Right lobe of liver (tissue), 6 donors: ENCODE measurements at regions not wholly inside any gene's neighbourhood (a gene's known extent, or its start where the extent isn't known, plus 50 kb on each side); places are given as distances from the start of the nearest gene placed in this dataset.
A peak's percentile ranks its signal among the peaks of the same experiment; 100 is the strongest.

Experiments
- ATAC-seq, 4 donors: fragments of 200-7000 bp; cut with Tn5 transposase; one replicate each; pipeline ENCODE4 v1.9.1; 2020; ENCODE audit warnings: mild to moderate bottlenecking in 4 of 4, moderate library complexity in 4 of 4
- DNase-seq, 3 donors: peaks; one replicate each; pipeline ENCODE4 v3.0.0-alpha.2; 2020
- H3K27ac ChIP-seq, 3 donors: fragments of 200-600 bp; one replicate each; pipeline ENCODE4 v1.8.0; 2022
- H3K27me3 ChIP-seq, 2 donors: fragments of 200-600 bp; one replicate each; pipeline ENCODE4 v1.8.0; 2022
- H3K36me3 ChIP-seq, 4 donors: fragments of 200-600 bp; sonication (generic) in 1 of 4; one replicate each; pipeline versions ENCODE4 v1.5.1 to v1.8.0; 2017 to 2022; ENCODE audit warnings: control low read depth in 1 of 4
- H3K4me1 ChIP-seq, 4 donors: fragments of 200-600 bp; sonication (generic) in 1 of 4; one replicate each; pipeline versions ENCODE4 v1.5.1 to v1.8.0; 2017 to 2022; ENCODE audit warnings: control low read depth in 1 of 4
- H3K4me3 ChIP-seq, 3 donors: fragments of 200-600 bp; one replicate each; pipeline ENCODE4 v1.8.0; 2022
- H3K9me3 ChIP-seq, 4 donors: fragments of 200-600 bp; sonication (generic) in 1 of 4; one replicate each; pipeline versions ENCODE4 v1.5.1 to v1.8.0; 2017 to 2022; ENCODE audit warnings: control low read depth in 1 of 4
- POLR2A ChIP-seq: fragments of 450-650 bp; IDR thresholded peaks from one replicate; pipeline ENCODE4 v1.6.1; 2017; ENCODE audit warnings: antibody characterized with exemption, mild to moderate bottlenecking
- WGBS: methylation state at CpG from one replicate; pipeline ENCODE4 v1.1.6; 2018; ENCODE audit warnings: low coverage, low lambda C conversion rate; ENCODE audit not compliant: insufficient coverage; ENCODE audit errors: missing lambda C conversion rate; 5-methylcytosine and 5-hydroxymethylcytosine counted together
- intact Hi-C, 2 donors: fragments of 100-400 bp; cut with DNase I; formaldehyde crosslinking; loops; one replicate each; pipeline versions ENCODE4 v1.11.2 to v1.14.1; 2022
- TF ChIP-seq, protein P1 (sequence below), 4 donors: fragments of 200-600 bp in 3 of 4; fragments of 450-650 bp in 1 of 4; IDR thresholded peaks; one replicate each; pipeline versions ENCODE4 v1.5.1 to v1.8.0; 2016 to 2022; ENCODE audit warnings: antibody characterized with exemption in 4 of 4, mild to moderate bottlenecking in 2 of 4
- donor health status: DM: no; HTN: yes; CAD: no.
- donor health status: DM: no; HTN: no; CAD: no.
- donor health status: DM: no; HTN: no; CAD: no.
- donor health status: DM: no; HTN: yes; CAD: no.
- donor health status: DM: no; HTN: yes; CAD: no.

DNA sequence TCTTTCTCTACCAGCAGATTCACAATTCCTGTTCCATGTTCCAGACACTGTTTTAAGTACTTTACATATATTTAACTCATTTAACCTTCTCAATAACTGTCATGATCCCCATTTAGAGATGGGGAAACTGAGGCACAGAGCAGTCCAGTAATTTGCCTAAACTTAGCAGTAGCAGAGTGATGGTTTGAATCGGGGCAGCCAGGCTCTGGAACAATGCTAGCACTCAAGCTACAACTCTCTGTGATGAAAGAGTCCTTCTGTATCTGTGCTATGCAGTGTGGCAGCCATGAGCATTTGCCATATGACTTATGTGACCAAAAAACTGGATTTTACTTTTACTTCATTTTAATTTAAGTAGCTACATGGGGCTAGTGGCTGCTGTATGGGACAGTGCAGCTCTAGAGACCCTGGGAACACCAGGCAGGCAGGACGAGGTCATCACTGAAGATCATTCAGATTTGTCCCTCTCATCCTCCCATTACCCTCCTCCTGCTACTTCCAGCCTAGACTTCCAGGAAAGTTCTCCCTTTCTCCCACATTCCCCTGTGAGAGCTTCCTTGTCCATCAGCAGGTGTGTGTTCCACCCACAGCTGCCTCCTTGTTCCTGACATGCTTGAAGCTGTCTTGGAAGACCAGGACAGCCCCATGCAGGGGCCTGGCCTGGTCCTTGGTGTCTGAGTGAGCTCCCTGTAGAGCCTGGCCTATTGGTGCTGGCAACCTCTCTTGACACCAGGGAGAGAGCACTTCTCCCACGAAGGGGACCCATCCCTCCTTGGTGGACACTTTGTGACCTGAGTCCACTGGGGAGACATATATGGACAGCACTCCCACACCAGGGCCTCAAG is 157.0 kb downstream of the MRPL14 start:
- no peaks in the 10 kb centered on the region for H3K36me3 ChIP-seq
- TF ChIP-seq, protein P1, sequence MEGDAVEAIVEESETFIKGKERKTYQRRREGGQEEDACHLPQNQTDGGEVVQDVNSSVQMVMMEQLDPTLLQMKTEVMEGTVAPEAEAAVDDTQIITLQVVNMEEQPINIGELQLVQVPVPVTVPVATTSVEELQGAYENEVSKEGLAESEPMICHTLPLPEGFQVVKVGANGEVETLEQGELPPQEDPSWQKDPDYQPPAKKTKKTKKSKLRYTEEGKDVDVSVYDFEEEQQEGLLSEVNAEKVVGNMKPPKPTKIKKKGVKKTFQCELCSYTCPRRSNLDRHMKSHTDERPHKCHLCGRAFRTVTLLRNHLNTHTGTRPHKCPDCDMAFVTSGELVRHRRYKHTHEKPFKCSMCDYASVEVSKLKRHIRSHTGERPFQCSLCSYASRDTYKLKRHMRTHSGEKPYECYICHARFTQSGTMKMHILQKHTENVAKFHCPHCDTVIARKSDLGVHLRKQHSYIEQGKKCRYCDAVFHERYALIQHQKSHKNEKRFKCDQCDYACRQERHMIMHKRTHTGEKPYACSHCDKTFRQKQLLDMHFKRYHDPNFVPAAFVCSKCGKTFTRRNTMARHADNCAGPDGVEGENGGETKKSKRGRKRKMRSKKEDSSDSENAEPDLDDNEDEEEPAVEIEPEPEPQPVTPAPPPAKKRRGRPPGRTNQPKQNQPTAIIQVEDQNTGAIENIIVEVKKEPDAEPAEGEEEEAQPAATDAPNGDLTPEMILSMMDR (IDR thresholded peaks at IDR 0.05), result no peak
- TF ChIP-seq POLR2A, result no peak
- 50% methylated on average over 2 of the region's 3 CpGs for WGBS

GRCh38 chr6:43969158-43969981 is 157.9 kb downstream of the MRPL14 start:
- DNase-seq (peak in 1 of 3 donors; percentile 27), ATAC-seq (no peak)
- Histone ChIP-seq H3K4me1 (peaks cover 0 to 36% (median 5%) of the 10 kb centered on the region in 4 donors), H3K4me3 (no peak overlapping the region), H3K27ac (no peak overlapping the region), H3K36me3 (no peaks in the 10 kb centered on the region), H3K9me3 (no peaks in the 10 kb centered on the region), H3K27me3 (no peaks in the 10 kb centered on the region)
- 74% methylated on average over 9 of the region's 11 CpGs for WGBS
- TF ChIP-seq, protein P1 (IDR thresholded peaks at IDR 0.05), result no peak
- no peak for TF ChIP-seq POLR2A
- intact Hi-C loops, result no loop called here

More for the DNA sequence above, 157.0 kb downstream of the MRPL14 start:
- ATAC-seq (no peak), DNase-seq (peak in 1 of 3 donors; percentile 32)
- H3K4me1 ChIP-seq, result peaks cover 0 to 27% (median 5%) of the 10 kb centered on the region in 4 donors
- H3K4me3 ChIP-seq, result no peak overlapping the region
- H3K27me3 ChIP-seq, result no peaks in the 10 kb centered on the region
- H3K9me3 ChIP-seq, result no peaks in the 10 kb centered on the region
- H3K27ac ChIP-seq, result no peak overlapping the region
- intact Hi-C loops, result no loop called here

GRCh38 chr6:43968110-43968965 is 158.9 kb downstream of the MRPL14 start:
- Histone ChIP-seq H3K27me3 (no peaks in the 10 kb centered on the region), H3K36me3 (no peaks in the 10 kb centered on the region), H3K27ac (no peak overlapping the region), H3K9me3 (no peaks in the 10 kb centered on the region), H3K4me3 (no peak overlapping the region), H3K4me1 (peaks cover 0 to 36% (median 5%) of the 10 kb centered on the region in 4 donors)
- ATAC-seq, result no peak
- no peak for TF ChIP-seq POLR2A
- TF ChIP-seq, protein P1 (IDR thresholded peaks at IDR 0.05), result no peak
- WGBS, result 85% methylated on average over 5 of the region's 12 CpGs
- DNase-seq, result peak in 1 of 3 donors; percentile 24
- intact Hi-C loops, result no loop called here

- H3K36me3 ChIP-seq, result no peaks in the 10 kb centered on the region
- no peak overlapping the region for H3K27ac ChIP-seq
- ATAC-seq (no peak), DNase-seq (peak in 1 of 3 donors; percentile 14)
- intact Hi-C loops, result no loop called here
- H3K4me1 ChIP-seq, result peaks cover 0 to 30% (median 5%) of the 10 kb centered on the region in 4 donors
- H3K9me3 ChIP-seq, result no peaks in the 10 kb centered on the region
- 100% methylated on average over 1 of the region's 3 CpGs for WGBS
- TF ChIP-seq POLR2A, result no peak
- TF ChIP-seq, protein P1 (IDR thresholded peaks at IDR 0.05), result no peak
- H3K4me3 ChIP-seq, result no peak overlapping the region
- H3K27me3 ChIP-seq, result no peaks in the 10 kb centered on the region
Observed at GRCh38 chr6:43967719-43968091, 159.5 kb downstream of the MRPL14 start.
